ENCODE measurements at regions not wholly inside any gene's neighbourhood (a gene's known extent, or its start where the extent isn't known, plus 50 kb on each side); places are given as distances from the start of the nearest gene placed in this dataset.

GRCh38 chr7:121810831-121811672 lies 61.9 kb upstream of the PTPRZ1 start:
- no peak for DNase-seq (ENCODE audit: low spot score)

DNA sequence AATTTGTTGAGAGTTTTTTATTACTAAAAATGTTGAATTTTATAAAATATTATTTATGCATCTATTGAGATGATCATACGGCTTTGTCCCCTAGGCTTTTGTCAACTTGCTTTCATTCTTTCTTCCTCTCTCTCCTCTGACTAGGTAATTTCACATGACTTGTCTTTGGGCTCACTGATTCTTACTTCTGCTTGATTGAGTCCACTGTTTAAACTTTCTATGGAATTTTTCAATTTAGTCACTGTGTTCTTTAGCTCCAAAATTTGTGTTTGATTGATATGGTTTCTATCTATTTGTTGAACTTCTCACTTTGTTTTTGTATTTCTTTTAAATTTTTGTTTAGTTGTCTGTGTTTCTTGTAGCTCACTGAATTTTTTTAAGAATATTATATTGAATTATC lies 65.9 kb upstream of the PTPRZ1 start:
- no peak for DNase-seq (ENCODE audit: low spot score)

DNA sequence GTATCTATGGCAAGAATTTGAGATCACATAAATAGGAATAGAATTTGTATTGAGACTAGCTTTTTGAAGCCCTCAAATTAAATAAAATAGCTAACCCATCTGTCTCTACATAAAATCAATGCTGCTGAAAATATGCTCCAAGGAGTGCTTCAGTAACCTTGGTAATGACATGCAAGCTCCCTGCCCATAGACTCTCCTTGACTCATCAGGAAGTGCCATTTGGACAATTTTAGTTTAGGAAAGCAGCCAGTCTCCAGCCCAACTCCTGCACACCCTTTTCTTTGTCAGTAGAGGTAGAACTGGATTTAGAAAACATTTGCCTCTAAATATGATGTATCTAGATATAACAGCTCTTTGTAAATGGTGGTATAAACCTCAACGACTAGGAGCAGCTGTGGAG lies 69.9 kb upstream of the PTPRZ1 start:
- DNase-seq (ENCODE audit: low spot score), result no peak

DNA sequence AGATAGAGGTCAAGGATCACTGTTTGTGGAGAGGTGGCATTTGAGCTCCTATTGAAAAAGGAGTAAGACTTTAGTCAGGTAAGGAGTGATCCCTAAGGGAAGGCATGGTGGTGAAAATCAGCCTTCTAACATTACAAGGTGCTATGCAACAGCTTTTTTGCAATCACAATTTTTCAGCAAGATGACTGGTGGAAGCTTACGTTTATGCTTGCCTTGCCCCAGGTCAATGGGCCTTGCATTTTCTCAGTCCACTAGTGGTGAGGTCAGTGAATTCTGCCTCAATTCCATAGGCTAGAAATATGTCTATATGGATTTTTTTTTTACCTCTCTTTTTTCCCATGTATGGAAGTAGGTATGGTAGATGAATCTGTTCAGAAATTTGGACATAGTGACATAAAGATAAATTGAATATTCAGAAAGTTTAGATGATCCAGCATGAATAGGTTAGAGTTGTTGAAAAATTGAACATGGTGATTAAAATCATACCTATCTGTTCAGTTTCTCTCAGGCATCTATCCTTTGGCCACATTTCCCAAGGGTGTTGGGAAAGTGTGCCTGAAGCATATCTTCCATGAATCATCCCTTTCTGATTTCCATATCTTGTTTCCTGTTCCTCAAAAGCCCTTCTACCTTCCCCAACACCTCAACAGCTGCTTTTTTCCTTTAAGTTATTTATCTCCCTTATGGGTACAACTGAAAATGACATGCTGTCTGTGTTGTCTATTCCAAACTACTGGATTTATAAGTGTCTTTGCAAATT lies 71.9 kb upstream of the PTPRZ1 start:
- DNase-seq (ENCODE audit: low spot score), result no peak

DNA sequence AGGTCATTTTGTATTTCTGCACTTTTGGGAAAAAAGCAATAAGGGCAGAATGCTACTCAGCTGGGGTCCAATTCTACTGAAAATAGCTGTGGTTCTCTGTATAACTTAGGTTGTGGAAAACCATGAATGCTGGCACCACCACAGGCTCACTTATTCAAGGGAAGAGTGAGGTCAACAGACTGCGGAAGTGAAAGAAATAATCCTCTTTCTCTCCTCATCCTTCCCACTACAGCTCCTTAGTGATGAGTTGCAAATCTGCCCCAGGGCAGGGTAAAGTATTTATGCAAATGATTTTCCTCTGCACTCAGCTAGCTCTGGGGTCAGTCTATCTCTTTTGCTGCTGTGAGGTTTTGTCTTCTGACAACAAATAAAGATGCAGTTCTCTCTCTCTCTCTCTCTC lies 74.1 kb upstream of the PTPRZ1 start:
- no peak for DNase-seq (ENCODE audit: low spot score)

DNA sequence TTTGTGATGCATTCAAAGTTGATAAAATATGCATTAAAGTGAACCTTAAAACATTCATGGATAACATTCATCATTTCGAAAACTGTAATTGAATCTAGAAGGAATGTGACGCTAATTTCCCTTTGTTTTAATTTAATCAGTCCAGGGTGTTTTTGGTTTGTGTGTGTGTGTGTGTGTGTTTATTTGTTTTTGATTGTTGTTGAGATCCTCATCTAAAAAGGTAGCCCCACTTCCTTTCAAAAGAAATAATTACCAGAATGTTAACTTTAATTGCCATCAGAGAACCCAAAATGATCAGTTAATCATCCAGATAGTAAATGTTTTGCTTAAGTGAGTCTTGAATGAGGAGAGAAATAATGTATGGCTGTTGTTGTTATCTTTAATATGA lies 74.5 kb upstream of the PTPRZ1 start:
- no peak for DNase-seq (ENCODE audit: low spot score)

- DNase-seq (ENCODE audit: low spot score), result no peak
Measured at GRCh38 chr7:121797657-121798452, 75.1 kb upstream of the PTPRZ1 start.

- DNase-seq (ENCODE audit: low spot score), result no peak
Measured at GRCh38 chr7:121796936-121797656, 75.9 kb upstream of the PTPRZ1 start.

DNA sequence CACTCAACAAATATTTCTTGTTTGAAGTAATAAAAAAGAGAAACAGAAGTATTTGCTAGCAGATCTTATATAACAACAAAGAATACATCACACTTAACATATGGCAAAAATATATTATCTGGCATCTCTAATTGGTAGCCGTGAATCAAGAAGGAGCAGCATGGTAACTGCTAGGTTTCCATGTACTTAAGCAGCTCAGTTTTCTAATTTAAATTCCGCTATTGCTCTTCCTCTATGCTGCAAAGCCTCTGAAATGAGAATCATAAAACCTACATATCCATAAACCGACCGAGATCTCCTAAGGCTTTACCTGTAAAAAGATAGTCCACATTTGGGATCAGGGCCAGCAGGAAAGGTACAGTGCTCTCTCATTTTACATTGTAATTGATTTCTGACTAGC lies 76.6 kb upstream of the PTPRZ1 start:
- DNase-seq (ENCODE audit: low spot score), result no peak

DNA sequence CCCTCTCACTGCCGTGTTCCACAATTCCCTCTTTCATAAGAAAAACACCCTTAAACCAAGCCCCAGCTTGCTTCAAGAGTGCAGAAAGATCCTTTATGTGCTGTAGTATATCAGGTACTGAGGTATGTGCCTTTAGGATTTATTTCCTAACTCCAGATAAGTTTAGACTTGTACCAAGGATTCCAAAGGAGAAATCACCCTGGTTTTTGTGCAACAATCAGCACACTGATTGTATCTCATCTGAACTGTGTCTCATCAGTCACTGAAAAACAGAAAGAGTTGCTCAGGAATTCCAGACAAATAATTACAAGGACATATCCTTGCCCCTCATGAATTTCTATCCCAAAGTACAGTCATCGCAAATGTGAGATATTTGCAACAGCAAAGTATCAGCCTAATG lies 77.2 kb upstream of the PTPRZ1 start:
- no peak for DNase-seq (ENCODE audit: low spot score)

GRCh38 chr7:121793716-121794115 lies 79.2 kb upstream of the PTPRZ1 start:
- no peak for DNase-seq (ENCODE audit: low spot score)

GRCh38 chr7:121777672-121778071 lies 95.3 kb upstream of the PTPRZ1 start:
- no peak for DNase-seq (ENCODE audit: low spot score)

- no peak for DNase-seq (ENCODE audit: low spot score)
Measured at GRCh38 chr7:121774563-121774962, 98.4 kb upstream of the PTPRZ1 start.

DNA sequence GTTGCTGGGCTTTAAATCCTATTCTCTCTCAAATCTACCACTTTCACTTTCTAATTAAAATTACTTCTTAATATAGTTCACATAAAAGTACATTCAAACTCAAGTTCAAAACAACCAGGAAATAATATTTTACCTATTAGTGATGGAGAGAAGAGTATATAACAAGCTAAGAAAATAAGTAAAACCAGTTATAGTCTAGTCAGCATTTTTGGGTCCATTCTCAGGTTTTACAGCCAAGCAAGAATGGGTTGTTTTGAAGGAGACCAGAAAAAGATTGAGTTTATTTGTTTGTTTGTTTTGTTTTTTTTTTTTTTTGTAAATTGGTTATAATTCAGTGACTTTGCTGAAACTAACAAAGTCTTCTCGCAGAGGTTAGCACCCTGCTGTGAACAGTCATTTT lies 106.3 kb upstream of the PTPRZ1 start:
- DNase-seq (ENCODE audit: low spot score), result no peak

- no peak for DNase-seq (ENCODE audit: low spot score)
Measured at GRCh38 chr7:121761399-121761798, 111.6 kb upstream of the PTPRZ1 start.

GRCh38 chr7:121755818-121756552 lies 117.0 kb upstream of the PTPRZ1 start:
- DNase-seq (ENCODE audit: low spot score), result peak; percentile 15

GRCh38 chr7:121755286-121755685 lies 117.7 kb upstream of the PTPRZ1 start:
- no peak for DNase-seq (ENCODE audit: low spot score)

GRCh38 chr7:121753944-121754343 lies 119.0 kb upstream of the PTPRZ1 start:
- DNase-seq (ENCODE audit: low spot score), result peak; percentile 55

DNA sequence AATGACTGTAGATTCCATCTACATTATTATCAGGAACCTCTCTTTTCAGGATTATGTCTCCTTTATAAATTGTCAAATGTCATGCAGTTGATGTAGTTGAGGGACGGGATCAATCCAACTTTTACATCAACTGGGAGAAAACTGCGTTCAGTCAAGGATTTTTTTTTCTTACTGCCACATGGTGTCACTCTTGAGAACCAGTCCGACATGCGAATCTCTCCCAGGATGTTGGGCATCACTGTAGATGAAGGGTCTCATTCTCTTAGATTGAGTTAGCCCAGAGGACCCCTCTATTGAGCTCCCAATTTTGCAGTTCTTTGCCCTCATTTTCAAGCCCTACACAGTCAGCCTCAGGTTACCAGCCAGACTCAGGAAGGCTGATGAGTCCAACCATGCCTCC lies 120.3 kb upstream of the PTPRZ1 start:
- DNase-seq (ENCODE audit: low spot score), result peak; percentile 30

DNA sequence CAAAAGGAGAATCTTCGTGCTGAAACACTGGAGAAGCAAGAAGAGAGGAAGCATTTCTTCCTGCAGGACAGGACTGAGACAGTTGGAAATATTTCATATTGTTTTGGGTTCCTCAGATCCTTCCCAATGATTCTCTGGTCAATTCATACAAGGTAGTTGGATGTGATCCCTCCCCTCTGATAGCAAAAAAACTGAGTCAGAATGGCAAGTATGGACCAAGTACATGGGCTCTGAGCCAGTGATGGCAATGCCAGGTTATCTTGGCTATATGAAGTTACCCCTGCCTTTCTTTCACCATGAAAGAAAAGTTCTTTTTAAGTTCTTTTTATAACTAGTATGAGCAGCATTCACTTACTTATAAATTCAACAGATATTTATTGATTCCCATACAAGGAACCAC lies 124.4 kb upstream of the PTPRZ1 start:
- no peak for DNase-seq (ENCODE audit: low spot score)

GRCh38 chr7:121745856-121746255 lies 127.1 kb upstream of the PTPRZ1 start:
- no peak for DNase-seq (ENCODE audit: low spot score)

All from HT-29 (cell line).